H1 (cell line): ENCODE measurements at regions not wholly inside any gene's neighbourhood (a gene's known extent, or its start where the extent isn't known, plus 50 kb on each side); places are given as distances from the start of the nearest gene placed in this dataset.

Source experiments
- CTCF ChIA-PET: fragments of 300-600 bp; sonication (Branson Sonifier 250); formaldehyde crosslinking; loops from one replicate; lab custom pipeline; 2021; ENCODE audit not compliant: partially characterized antibody; lab: Charles Lee
- POLR2A ChIA-PET: fragments of 300-600 bp; sonication (Branson Sonifier 250); formaldehyde crosslinking; loops from one replicate; lab custom pipeline; 2021; ENCODE audit warnings: inconsistent platforms; ENCODE audit not compliant: partially characterized antibody; lab: Charles Lee
- DNase-seq, 2 experiments: peaks; one replicate each; pipeline versions ENCODE4 v3.0.0 to v3.0.0-alpha.2; 2010 to 2022; ENCODE audit warnings: low spot score in 2 of 2, low read depth in 1 of 2, mixed read lengths in 1 of 2
- FAIRE-seq: peaks from 2 replicates; lab custom pipeline; 2011; peaks lifted over from hg19 to GRCh38; lab: Jason Lieb, UNC
- H2AFZ ChIP-seq: 2 replicates; pipeline ENCODE4 v1.8.1; 2012; ENCODE audit warnings: low read length, inconsistent platforms
- H2AK5ac ChIP-seq: 2 replicates; pipeline ENCODE4 v1.6.1; 2013; ENCODE audit warnings: low read depth, low read length
- H2BK120ac ChIP-seq: replicated peaks from 2 replicates; pipeline ENCODE3; 2013; ENCODE audit warnings: low read depth, low read length, inconsistent platforms
- H2BK12ac ChIP-seq: 2 replicates; pipeline ENCODE4 v1.6.1; 2013; ENCODE audit warnings: low read depth, low read length
- H2BK15ac ChIP-seq: 2 replicates; pipeline ENCODE4 v1.6.1; 2013; ENCODE audit warnings: low read length
- H2BK20ac ChIP-seq: 2 replicates; pipeline ENCODE4 v1.6.1; 2013; ENCODE audit warnings: low read length
- H2BK5ac ChIP-seq: 2 replicates; pipeline ENCODE4 v1.6.1; 2013; ENCODE audit warnings: low read depth, low read length
- H3K14ac ChIP-seq: 2 replicates; pipeline ENCODE4 v1.6.1; 2013; ENCODE audit warnings: inconsistent platforms; ENCODE audit not compliant: insufficient read length
- H3K18ac ChIP-seq: 2 replicates; pipeline ENCODE4 v1.6.1; 2013; ENCODE audit warnings: low read length; ENCODE audit errors: extremely low read depth
- H3K23ac ChIP-seq: 2 replicates; pipeline ENCODE4 v1.6.1; 2013; ENCODE audit warnings: inconsistent platforms; ENCODE audit not compliant: insufficient read length
- H3K23me2 ChIP-seq: 2 replicates; pipeline ENCODE4 v1.6.1; 2013; ENCODE audit warnings: low read depth, low read length
- H3K27ac ChIP-seq: 2 replicates; pipeline ENCODE4 v1.6.1; 2011; ENCODE audit warnings: low read depth, low read length, inconsistent platforms
- H3K27me3 ChIP-seq, 4 experiments: replicated peaks in 1 of 4; 1 replicate in 1 of 4; 2 replicates in 3 of 4; pipeline versions ENCODE4 v1.6.1 to v1.8.1; 2011 to 2013; ENCODE audit warnings: low read length in 3 of 4, mild to moderate bottlenecking in 3 of 4, inconsistent platforms in 2 of 4, mixed read lengths in 2 of 4, moderate library complexity in 1 of 4; ENCODE audit not compliant: control insufficient read depth in 3 of 4, insufficient read depth in 3 of 4; ENCODE audit errors: extremely low read depth in 1 of 4
- H3K36me3 ChIP-seq, 4 experiments: 2 replicates each; pipeline versions ENCODE4 v1.6.1 to v1.8.1; 2011 to 2013; ENCODE audit warnings: mild to moderate bottlenecking in 4 of 4, low read length in 3 of 4, moderate library complexity in 2 of 4, control low read depth in 1 of 4, inconsistent platforms in 1 of 4; ENCODE audit not compliant: insufficient read depth in 4 of 4, control insufficient read depth in 2 of 4
- H3K4ac ChIP-seq: replicated peaks from 2 replicates; pipeline ENCODE3; 2013; ENCODE audit warnings: low read length, low read depth, mixed read lengths, inconsistent platforms; ENCODE audit not compliant: insufficient read length
- H3K4me1 ChIP-seq, 4 experiments: replicated peaks in 1 of 4; 1 replicate in 1 of 4; 2 replicates in 3 of 4; pipeline versions ENCODE4 v1.6.1 to v1.8.1; 2011 to 2013; ENCODE audit warnings: low read length in 3 of 4, inconsistent platforms in 2 of 4, mixed read lengths in 1 of 4; ENCODE audit not compliant: insufficient read depth in 4 of 4, control insufficient read depth in 3 of 4
- H3K4me2 ChIP-seq, 2 experiments: 2 replicates each; pipeline versions ENCODE4 v1.6.1 to v1.8.1; 2011 to 2013; ENCODE audit warnings: low read depth in 2 of 2, low read length in 2 of 2, control low read depth in 1 of 2, inconsistent platforms in 1 of 2, mild to moderate bottlenecking in 1 of 2; ENCODE audit not compliant: insufficient read depth in 1 of 2
- H3K4me3 ChIP-seq, 4 experiments: fragments of 200-600, 300-600 bp in 1 of 4; sonication (generic), shearing (Covaris generic), sonication (Bioruptor Twin) in 1 of 4; 2 replicates each; pipeline versions ENCODE4 v1.5.1 to v1.8.1; 2011 to 2016; ENCODE audit warnings: low read length in 4 of 4, low read depth in 3 of 4, control low read depth in 2 of 4, inconsistent platforms in 2 of 4, mild to moderate bottlenecking in 2 of 4, mixed read lengths in 1 of 4, moderate library complexity in 1 of 4; ENCODE audit not compliant: insufficient read depth in 2 of 4; ENCODE audit errors: extremely low read depth in 1 of 4
- H3K56ac ChIP-seq: replicated peaks from 2 replicates; pipeline ENCODE3; 2013; ENCODE audit warnings: low read depth, mild to moderate bottlenecking, mixed read lengths, low read length, inconsistent platforms; ENCODE audit not compliant: insufficient read length
- H3K79me1 ChIP-seq: 2 replicates; pipeline ENCODE4 v1.6.1; 2013; ENCODE audit warnings: low read depth, low read length, control low read depth
- H3K79me2 ChIP-seq, 2 experiments: 2 replicates each; pipeline versions ENCODE4 v1.6.1 to v1.8.1; 2012 to 2013; ENCODE audit warnings: low read length in 2 of 2, mild to moderate bottlenecking in 2 of 2, inconsistent platforms in 1 of 2; ENCODE audit not compliant: insufficient read depth in 2 of 2, control insufficient read depth in 1 of 2
- H3K9ac ChIP-seq, 4 experiments: replicated peaks in 1 of 4; 1 replicate in 1 of 4; 2 replicates in 3 of 4; pipeline versions ENCODE4 v1.6.1 to v1.8.1; 2011 to 2013; ENCODE audit warnings: low read depth in 3 of 4, low read length in 3 of 4, control low read depth in 2 of 4, mild to moderate bottlenecking in 2 of 4, moderate library complexity in 2 of 4, inconsistent platforms in 1 of 4; ENCODE audit errors: extremely low read depth in 1 of 4
- H3K9me3 ChIP-seq, 2 experiments: 2 replicates each; pipeline versions ENCODE4 v1.6.1 to v1.8.1; 2012 to 2013; ENCODE audit warnings: mild to moderate bottlenecking in 2 of 2, moderate library complexity in 2 of 2, control low read depth in 1 of 2, inconsistent platforms in 1 of 2, low read depth in 1 of 2, low read length in 1 of 2, mixed read lengths in 1 of 2; ENCODE audit not compliant: insufficient read depth in 2 of 2
- H4K20me1 ChIP-seq, 2 experiments: replicated peaks in 1 of 2; 2 replicates each; pipeline versions ENCODE3 to v1.8.1; 2011 to 2013; ENCODE audit warnings: inconsistent platforms in 2 of 2, low read length in 2 of 2, mild to moderate bottlenecking in 1 of 2; ENCODE audit not compliant: insufficient read depth in 2 of 2, control insufficient read depth in 1 of 2
- H4K5ac ChIP-seq: 2 replicates; pipeline ENCODE4 v1.6.1; 2013; ENCODE audit warnings: low read length, low read depth, mixed read lengths, inconsistent platforms; ENCODE audit not compliant: insufficient read length
- H4K8ac ChIP-seq: 2 replicates; pipeline ENCODE4 v1.8.0; 2013; ENCODE audit warnings: mild to moderate bottlenecking, moderate library complexity, low read length, inconsistent platforms; ENCODE audit not compliant: insufficient read depth; ENCODE audit errors: extremely low read depth
- H4K91ac ChIP-seq: replicated peaks from 2 replicates; pipeline ENCODE3; 2013; ENCODE audit warnings: low read length, mixed read lengths, inconsistent platforms; ENCODE audit not compliant: insufficient read length
- BACH1 ChIP-seq: IDR thresholded peaks from 2 replicates; pipeline ENCODE4 v1.6.1; 2012; ENCODE audit warnings: low read length, improper control_type of control experiment
- BCL11A ChIP-seq, 2 experiments: IDR thresholded peaks; one replicate each; pipeline ENCODE4 v1.6.1; 2011; ENCODE audit warnings: low read depth in 2 of 2, low read length in 2 of 2, mild to moderate bottlenecking in 2 of 2
- EGR1 ChIP-seq: IDR thresholded peaks from 2 replicates; pipeline ENCODE4 v1.6.1; 2011; ENCODE audit warnings: low read depth, low read length, borderline replicate concordance
- WGBS, 2 experiments: shearing (Covaris generic) in 1 of 2; methylation state at CpG; one replicate each; pipeline versions ENCODE4 v1.1.6 to v1.1.7; 2013 to 2015; ENCODE audit warnings: low lambda C conversion rate in 2 of 2, mixed read lengths in 2 of 2, inconsistent platforms in 1 of 2, low coverage in 1 of 2, missing lambda C conversion rate in 1 of 2; ENCODE audit not compliant: insufficient replicate concordance in 2 of 2, insufficient coverage in 1 of 2, insufficient read length in 1 of 2; ENCODE audit errors: extremely low coverage in 1 of 2, missing lambda C conversion rate in 1 of 2; 5-methylcytosine and 5-hydroxymethylcytosine counted together

- FAIRE-seq (no peak), DNase-seq (no peak)
- Histone ChIP-seq H3K4me1 (0 out of 7 replicates have a peak, but pooled peaks cover 0 to 3% (median 0%) of the 10 kb centered on the region in 4 experiments), H2BK12ac (no peak overlapping the region), H3K36me3 (no peaks in the 10 kb centered on the region), H2BK15ac (no peak overlapping the region), H3K9me3 (no peaks in the 10 kb centered on the region), H4K8ac (no peak overlapping the region), H3K56ac (no peak overlapping the region), H4K20me1 (no peaks in the 10 kb centered on the region), H3K4me2 (no peak overlapping the region), H3K79me2 (no peaks in the 10 kb centered on the region), H2BK20ac (no peak overlapping the region), H3K79me1 (no peaks in the 10 kb centered on the region), H3K18ac (no peak overlapping the region), H2BK120ac (no peak overlapping the region), H4K91ac (no peak overlapping the region), H3K27ac (no peak overlapping the region), H3K23me2 (no peaks in the 10 kb centered on the region), H4K5ac (no peak overlapping the region), H2AFZ (no peak overlapping the region), H2BK5ac (no peak overlapping the region), H3K4me3 (no peak overlapping the region), H3K4ac (no peak overlapping the region), H3K14ac (no peak overlapping the region), H3K9ac (no peak overlapping the region), H3K23ac (no peak overlapping the region), H3K27me3 (no peaks in the 10 kb centered on the region), H2AK5ac (no peak overlapping the region)
- 93% methylated on average over 2 of the region's 2 CpGs; no CpG with 5 or more reads in 1 of the 2 experiments for WGBS, 2 experiments
- ChIA-PET POLR2A (no interaction called here), CTCF (no interaction called here)
- TF ChIP-seq BACH1 (no peak), BCL11A (IDR thresholded peaks at IDR 0.05; ENCODE audit: low read depth in 2 of 2, low read length in 2 of 2) (no peak), EGR1 (no peak)
Measured at GRCh38 chr5:164351245-164351834, 845.9 kb downstream of the MAT2B start.
